OCI-LY1 (cell line): ENCODE measurements at regions not wholly inside any gene's neighbourhood (a gene's known extent, or its start where the extent isn't known, plus 50 kb on each side); places are given as distances from the start of the nearest gene placed in this dataset.

Source experiments
- H2AFZ ChIP-seq: fragments of 200-600 bp; sonication (generic), shearing (Covaris generic); 2 replicates; pipeline ENCODE4 v1.6.0; 2014; ENCODE audit warnings: antibody characterized with exemption, mild to moderate bottlenecking, low read length
- H3F3A ChIP-seq: fragments of 200-600 bp; sonication (generic), shearing (Covaris generic); 2 replicates; pipeline ENCODE4 v1.6.0; 2014; ENCODE audit warnings: mild to moderate bottlenecking, antibody characterized with exemption, low read length, moderate library complexity; ENCODE audit not compliant: insufficient read depth
- H3K27ac ChIP-seq: fragments of 200-600 bp; sonication (generic); 2 replicates; pipeline ENCODE4 v1.5.1; 2014; ENCODE audit warnings: low read length, mixed run types, mild to moderate bottlenecking, low read depth; ENCODE audit not compliant: poor library complexity, severe bottlenecking
- H3K27me3 ChIP-seq: fragments of 200-600 bp; sonication (generic); 2 replicates; pipeline ENCODE4 v1.6.0; 2014; ENCODE audit warnings: antibody characterized with exemption, mild to moderate bottlenecking, low read length, moderate library complexity; ENCODE audit not compliant: insufficient read depth
- H3K36me3 ChIP-seq: fragments of 200-600 bp; sonication (generic); 2 replicates; pipeline ENCODE4 v1.6.1; 2014; ENCODE audit warnings: mild to moderate bottlenecking, antibody characterized with exemption, low read length, moderate library complexity, mixed read lengths; ENCODE audit not compliant: insufficient read depth
- H3K4me1 ChIP-seq: fragments of 200-600 bp; sonication (generic); 2 replicates; pipeline ENCODE4 v1.5.1; 2014; ENCODE audit warnings: mild to moderate bottlenecking, low read length, moderate library complexity; ENCODE audit not compliant: insufficient read depth, severe bottlenecking
- H3K4me2 ChIP-seq: fragments of 200-600 bp; sonication (generic), shearing (Covaris generic); 2 replicates; pipeline ENCODE4 v1.6.1; 2014; ENCODE audit warnings: low read length
- H3K4me3 ChIP-seq: fragments of 200-600 bp; sonication (generic); 2 replicates; pipeline ENCODE4 v1.5.1; 2014; ENCODE audit warnings: low read length, low read depth, mild to moderate bottlenecking, mixed read lengths; ENCODE audit not compliant: poor library complexity, severe bottlenecking
- H3K79me2 ChIP-seq: fragments of 200-600 bp; shearing (Covaris generic); 2 replicates; pipeline ENCODE4 v1.6.1; 2016; ENCODE audit warnings: mixed run types, low read length, mixed read lengths; ENCODE audit not compliant: insufficient read depth
- H3K9ac ChIP-seq: fragments of 200-600 bp; sonication (generic), shearing (Covaris generic); 2 replicates; pipeline ENCODE4 v1.6.1; 2014; ENCODE audit warnings: mild to moderate bottlenecking, low read length, mixed read lengths
- H3K9me2 ChIP-seq: fragments of 200-600 bp; sonication (generic), shearing (Covaris generic); 2 replicates; pipeline ENCODE4 v1.6.1; 2014; ENCODE audit warnings: low read depth, mild to moderate bottlenecking, low read length, mixed read lengths
- H3K9me3 ChIP-seq: fragments of 200-600 bp; shearing (Covaris generic); 2 replicates; pipeline ENCODE4 v1.6.1; 2014; ENCODE audit warnings: low read length, mixed read lengths
- H4K20me1 ChIP-seq: fragments of 200-600 bp; sonication (generic), shearing (Covaris generic); 2 replicates; pipeline ENCODE4 v1.6.0; 2016; ENCODE audit warnings: mild to moderate bottlenecking, low read length; ENCODE audit not compliant: insufficient read depth
- EZH2 ChIP-seq: fragments of 200-600 bp; sonication (generic), shearing (Covaris generic); IDR thresholded peaks from 2 replicates; pipeline ENCODE4 v1.8.0; 2017; ENCODE audit warnings: borderline replicate concordance, mixed run types, mild to moderate bottlenecking, antibody characterized with exemption, low read length, moderate library complexity, mixed read lengths
- TF ChIP-seq, protein P1 (sequence below): fragments of 200-600 bp; sonication (generic), shearing (Covaris generic); IDR thresholded peaks from 2 replicates; pipeline ENCODE4 v1.5.1; 2017; ENCODE audit warnings: mild to moderate bottlenecking, antibody characterized with exemption, low read length, moderate library complexity, mixed read lengths

DNA sequence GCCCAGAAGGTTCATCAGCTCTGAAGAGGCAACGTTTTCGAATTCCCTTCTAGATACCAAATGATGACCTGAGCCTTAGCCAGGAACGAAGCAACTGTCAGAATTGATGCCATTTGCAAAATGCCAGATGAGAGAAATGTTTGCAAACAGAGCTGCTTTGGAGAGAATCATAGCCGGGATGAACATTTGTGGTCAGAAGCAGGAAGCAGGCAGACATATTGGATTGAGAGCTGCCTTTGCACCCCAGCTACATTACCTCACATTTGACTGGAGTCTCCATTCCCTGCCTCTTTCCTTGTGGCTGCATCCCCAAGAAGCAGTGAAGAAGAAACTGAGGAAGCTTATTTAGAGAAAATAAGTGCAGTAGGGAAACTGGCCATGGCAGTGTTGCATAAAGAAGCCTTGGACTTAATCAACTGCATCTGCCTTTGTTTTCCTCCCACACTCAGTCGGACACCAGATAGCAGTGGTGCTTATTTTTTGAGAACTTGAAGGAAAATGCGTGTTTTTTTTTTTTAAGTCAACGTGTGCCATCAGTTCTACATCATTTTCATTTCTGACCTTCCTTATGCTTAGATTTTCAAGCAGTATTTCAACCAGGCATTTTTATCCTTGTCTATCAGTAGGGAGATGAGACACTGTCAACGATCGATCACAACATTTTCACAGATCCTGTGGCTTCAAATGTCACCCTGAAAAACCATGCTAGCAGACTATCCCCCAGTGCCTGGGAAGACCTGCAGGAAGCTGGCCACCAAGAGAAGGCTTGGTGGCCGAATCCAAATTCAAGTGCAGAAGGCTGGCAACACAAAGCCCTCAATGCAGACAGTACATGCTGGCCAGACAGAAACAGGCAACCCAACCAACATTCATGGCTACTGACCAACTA, 541.2 kb upstream of the JARID2 start:
- no peak overlapping the region for H3K4me2 ChIP-seq
- no peaks in the 10 kb centered on the region for H3F3A ChIP-seq
- no peak overlapping the region for H3K9ac ChIP-seq
- H3K9me2 ChIP-seq = no peaks in the 10 kb centered on the region
- H3K4me3 ChIP-seq = no peak overlapping the region
- no peaks in the 10 kb centered on the region for H4K20me1 ChIP-seq
- TF ChIP-seq EZH2 = no peak
- TF ChIP-seq, protein P1, sequence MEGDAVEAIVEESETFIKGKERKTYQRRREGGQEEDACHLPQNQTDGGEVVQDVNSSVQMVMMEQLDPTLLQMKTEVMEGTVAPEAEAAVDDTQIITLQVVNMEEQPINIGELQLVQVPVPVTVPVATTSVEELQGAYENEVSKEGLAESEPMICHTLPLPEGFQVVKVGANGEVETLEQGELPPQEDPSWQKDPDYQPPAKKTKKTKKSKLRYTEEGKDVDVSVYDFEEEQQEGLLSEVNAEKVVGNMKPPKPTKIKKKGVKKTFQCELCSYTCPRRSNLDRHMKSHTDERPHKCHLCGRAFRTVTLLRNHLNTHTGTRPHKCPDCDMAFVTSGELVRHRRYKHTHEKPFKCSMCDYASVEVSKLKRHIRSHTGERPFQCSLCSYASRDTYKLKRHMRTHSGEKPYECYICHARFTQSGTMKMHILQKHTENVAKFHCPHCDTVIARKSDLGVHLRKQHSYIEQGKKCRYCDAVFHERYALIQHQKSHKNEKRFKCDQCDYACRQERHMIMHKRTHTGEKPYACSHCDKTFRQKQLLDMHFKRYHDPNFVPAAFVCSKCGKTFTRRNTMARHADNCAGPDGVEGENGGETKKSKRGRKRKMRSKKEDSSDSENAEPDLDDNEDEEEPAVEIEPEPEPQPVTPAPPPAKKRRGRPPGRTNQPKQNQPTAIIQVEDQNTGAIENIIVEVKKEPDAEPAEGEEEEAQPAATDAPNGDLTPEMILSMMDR = no peak
- H3K79me2 ChIP-seq = no peaks in the 10 kb centered on the region
- no peaks in the 10 kb centered on the region for H3K27me3 ChIP-seq
- H2AFZ ChIP-seq = no peak overlapping the region
- H3K36me3 ChIP-seq = no peaks in the 10 kb centered on the region
- no peaks in the 10 kb centered on the region for H3K4me1 ChIP-seq
- H3K9me3 ChIP-seq = no peaks in the 10 kb centered on the region
- no peak overlapping the region for H3K27ac ChIP-seq

DNA sequence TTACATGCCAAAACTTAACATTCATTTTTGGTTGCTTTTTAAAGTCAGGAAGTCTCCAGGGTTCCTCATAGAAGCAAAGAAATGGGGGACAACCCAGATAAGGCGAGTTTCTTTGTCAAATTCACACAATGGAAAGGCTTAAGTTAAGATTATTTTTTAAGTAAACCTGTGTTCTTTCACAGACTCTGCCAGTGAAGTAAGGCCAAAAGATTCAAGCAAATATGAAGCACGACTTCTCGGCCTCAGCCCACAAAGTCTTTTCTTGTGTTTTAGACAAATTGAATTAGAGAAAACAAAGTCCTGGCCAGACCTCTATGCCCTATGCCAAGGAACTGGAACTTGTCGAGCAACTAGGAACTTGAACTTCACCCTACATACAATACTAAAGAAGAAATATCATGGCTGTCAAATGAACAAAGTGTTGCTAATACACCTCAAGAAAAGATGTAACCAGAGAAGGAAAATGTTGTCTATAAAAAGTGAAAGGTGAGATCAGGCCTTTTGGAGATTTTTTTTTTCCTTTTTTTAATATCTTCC, 540.0 kb upstream of the JARID2 start:
- no peak for TF ChIP-seq EZH2
- TF ChIP-seq, protein P1 = no peak
- Histone ChIP-seq H3K4me3 (no peak overlapping the region), H3F3A (no peaks in the 10 kb centered on the region), H2AFZ (no peak overlapping the region), H3K79me2 (no peaks in the 10 kb centered on the region), H4K20me1 (no peaks in the 10 kb centered on the region), H3K4me2 (no peak overlapping the region), H3K9me3 (no peaks in the 10 kb centered on the region), H3K27me3 (no peaks in the 10 kb centered on the region), H3K4me1 (no peaks in the 10 kb centered on the region), H3K9me2 (no peaks in the 10 kb centered on the region), H3K27ac (no peak overlapping the region), H3K9ac (no peak overlapping the region), H3K36me3 (no peaks in the 10 kb centered on the region)

DNA sequence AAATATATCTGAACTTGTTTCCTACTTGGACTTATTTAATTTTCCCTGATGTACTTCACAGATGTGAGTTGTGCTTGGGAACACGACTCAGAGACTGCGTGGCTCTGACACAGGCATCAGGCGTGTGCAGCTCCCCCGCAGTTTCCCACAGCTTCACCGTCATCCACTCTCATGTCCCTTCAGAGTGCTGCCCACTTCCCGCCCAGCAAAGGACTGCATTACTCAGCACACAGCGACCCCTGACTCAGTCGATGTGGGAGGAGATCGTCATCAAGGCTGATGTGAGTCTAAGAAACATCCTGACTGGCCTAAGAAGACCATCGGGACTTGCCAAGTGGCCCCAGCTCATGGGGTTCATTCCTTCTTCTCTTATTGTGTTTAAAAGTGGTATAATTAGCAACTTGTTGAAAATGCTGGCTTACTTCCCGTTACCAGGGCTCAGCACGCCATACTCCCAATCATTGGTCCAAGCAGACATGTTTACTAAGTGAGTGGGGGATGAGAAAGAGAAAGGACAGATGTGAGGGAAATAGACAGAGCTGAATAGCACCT, 539.4 kb upstream of the JARID2 start:
- Histone ChIP-seq H3K9me3 (no peaks in the 10 kb centered on the region), H3K4me3 (no peak overlapping the region), H3K79me2 (no peaks in the 10 kb centered on the region), H3K9ac (no peak overlapping the region), H3K27me3 (no peaks in the 10 kb centered on the region), H3K36me3 (no peaks in the 10 kb centered on the region), H3K4me2 (no peak overlapping the region), H3F3A (no peaks in the 10 kb centered on the region), H3K27ac (no peak overlapping the region), H3K9me2 (no peaks in the 10 kb centered on the region), H2AFZ (no peak overlapping the region), H3K4me1 (no peaks in the 10 kb centered on the region), H4K20me1 (no peaks in the 10 kb centered on the region)
- TF ChIP-seq EZH2 = no peak
- TF ChIP-seq, protein P1 = no peak
